ENCODE measurements at regions not wholly inside any gene's neighbourhood (a gene's known extent, or its start where the extent isn't known, plus 50 kb on each side); places are given as distances from the start of the nearest gene placed in this dataset.
"Not testable (repeated sequence)": the region's sequence is repeated elsewhere in the genome, so short reads cannot be mapped to it uniquely, and the experiment has no call there.

DNA sequence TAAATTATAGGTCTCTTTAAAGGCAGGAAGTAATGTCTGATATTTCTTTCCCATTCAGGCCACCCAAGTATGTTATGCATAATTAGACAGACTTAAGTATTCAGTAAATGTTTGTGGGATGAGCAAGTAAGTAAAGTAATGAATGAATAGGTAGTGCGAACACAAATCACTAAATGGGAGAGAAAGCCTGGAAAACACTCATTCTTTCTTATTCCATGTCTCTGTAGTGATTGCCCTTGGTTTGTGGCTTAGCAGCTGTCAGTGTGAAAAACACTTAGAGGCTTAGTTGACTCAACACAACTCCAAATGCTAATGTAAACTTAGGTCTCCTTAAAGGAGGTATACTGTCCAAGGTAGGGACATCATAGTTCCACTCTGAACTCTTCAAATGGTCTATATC lies 182.5 kb downstream of the ZC3H11B start:
- DNase-seq = no peak

DNA sequence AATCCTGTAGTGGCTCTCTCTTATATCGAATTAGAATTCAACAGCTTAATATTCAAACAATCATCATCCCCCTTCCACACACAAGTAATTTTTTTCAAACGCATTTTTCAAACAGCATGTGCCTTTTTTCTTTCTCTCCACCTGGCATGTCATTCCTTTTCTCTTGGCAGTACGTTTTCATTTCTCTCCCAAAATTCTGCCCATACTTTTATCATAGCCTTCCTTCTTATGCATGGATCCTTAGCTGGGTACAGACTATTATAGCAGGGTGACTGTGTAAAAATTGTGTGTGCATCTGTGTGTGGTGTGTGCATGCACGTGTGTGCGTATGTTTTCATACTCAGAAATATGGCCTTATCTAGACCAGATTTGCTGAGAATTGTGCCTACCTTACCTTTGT lies 184.3 kb downstream of the ZC3H11B start:
- DNase-seq = no peak

DNA sequence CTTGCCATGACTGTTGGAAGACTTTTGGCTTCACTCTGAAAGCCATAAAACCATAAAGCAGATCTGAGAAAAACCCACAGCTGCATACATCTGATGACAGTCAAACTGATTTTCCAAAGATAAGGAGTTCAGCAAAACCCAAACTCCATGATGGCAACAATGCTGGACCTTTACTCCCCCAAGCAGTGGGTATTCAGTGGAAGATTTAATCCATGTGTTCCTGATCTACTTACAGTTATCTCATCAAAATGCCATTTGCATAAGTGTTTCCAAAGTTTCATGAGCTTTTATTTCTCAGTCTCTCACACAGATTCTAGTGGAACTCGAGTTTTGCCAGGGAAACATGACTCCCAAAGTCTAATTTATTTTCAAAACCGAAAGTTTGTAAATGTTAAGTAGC lies 184.9 kb downstream of the ZC3H11B start:
- DNase-seq = no peak

DNA sequence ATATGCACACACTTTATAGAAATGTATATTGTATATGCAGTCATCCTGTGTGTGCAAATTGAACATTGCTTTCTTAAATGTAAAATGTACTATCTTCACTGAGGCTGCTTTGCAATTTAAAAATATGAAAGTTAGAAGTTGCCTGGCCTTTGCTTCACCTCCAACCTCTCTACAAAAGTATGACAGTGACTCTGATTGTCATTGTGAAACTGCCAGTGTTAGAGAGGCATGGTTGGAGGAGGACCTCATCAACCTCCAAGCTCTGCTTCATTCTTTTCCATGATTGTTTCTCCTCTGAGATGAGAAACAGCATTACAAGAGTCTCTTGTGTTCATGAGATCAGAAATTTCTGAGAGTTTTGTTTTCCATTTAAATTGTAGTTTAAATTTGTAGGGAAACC lies 185.5 kb downstream of the ZC3H11B start:
- no peak for DNase-seq

DNA sequence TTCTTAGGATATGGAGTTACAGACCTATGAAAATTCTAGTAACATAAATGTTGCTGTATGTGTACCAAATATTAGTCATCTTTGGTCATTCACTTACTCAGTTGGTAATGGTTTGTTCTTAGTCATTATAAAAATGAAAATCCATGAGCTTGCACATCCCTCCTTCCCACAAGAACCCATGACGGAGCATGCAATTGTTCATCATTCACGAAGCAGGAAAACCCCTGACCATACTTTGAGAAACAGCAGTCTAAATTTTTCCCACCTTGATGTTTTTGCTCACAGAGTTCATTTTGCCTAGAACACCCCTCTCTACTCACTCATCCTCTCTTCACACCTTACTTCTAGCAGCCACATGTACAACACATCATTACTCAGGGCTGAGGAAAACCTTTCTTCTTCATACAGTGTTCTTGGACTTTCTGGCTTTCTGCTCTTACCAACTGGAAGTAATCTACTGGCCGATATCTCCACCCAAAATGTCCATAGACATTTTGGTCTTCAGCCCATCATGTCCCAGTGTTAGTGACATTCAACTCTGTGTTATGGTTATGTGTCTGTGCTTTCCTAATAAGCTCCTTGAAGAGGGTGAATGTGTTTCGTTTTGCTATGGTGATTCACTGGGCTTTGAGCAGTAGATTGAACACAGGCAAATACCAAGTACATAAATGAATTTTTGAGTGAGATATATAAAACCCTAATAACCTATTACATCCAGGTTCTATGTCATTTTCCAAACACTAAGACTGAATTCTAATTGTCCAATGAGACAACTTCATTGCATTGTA lies 189.9 kb downstream of the ZC3H11B start:
- DNase-seq = no peak

DNA sequence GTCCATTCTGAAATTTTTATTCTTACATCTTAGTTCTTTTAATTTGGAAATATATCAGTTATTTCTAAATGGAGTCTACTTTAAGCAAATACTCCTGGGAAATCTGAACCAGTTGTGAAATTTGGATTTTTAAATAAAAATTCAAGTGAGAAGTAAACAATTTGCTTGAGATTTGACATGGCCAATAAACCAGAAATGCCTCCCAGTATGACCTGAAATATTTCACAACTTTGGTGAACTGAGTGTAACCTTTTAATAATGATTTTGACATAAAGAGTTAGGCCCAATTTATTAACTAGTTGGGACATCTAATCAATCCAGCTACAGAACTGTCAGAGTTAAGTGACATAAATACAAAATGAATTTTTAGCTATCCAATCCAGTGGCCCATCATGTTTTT lies 192.0 kb downstream of the ZC3H11B start:
- no peak for DNase-seq

DNA sequence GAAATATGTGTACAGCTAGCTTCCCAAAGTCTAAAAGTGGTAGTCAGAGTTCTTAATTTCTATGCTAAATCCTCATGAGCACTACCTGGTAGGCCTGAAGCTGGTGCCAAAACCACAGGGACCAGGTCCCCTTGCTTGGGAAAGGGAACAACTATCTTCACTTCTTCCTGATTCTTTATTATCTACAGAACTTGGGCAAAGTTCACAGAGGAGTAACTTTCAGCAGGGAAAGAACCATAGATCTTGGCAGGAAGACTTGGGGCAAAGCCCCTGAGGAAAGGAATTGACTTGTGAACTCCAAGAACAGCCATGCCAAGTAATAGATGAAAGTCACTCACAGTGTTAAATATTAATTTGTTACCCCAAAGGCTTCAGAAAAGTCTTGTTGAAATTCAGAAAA lies 193.0 kb downstream of the ZC3H11B start:
- DNase-seq = no peak

DNA sequence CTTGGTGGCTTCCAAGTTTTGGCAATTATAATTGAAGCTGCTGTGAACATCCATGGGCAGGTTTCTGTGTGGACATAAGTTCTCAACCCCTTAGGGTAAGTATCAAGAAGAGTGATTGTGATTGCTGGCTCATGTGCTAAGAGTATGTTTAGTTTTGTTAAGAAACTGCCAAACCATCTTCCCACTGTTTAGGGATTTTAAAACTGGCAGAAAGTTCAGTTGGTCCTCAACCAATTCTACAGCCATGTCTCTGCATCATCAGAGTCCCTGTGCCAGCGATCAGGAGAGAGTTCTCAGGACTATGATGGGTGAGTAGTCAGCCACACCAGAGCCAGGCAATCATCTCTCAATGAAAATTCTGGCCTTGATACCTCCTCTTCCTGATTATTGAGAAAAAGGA lies 193.8 kb downstream of the ZC3H11B start:
- DNase-seq = no peak

DNA sequence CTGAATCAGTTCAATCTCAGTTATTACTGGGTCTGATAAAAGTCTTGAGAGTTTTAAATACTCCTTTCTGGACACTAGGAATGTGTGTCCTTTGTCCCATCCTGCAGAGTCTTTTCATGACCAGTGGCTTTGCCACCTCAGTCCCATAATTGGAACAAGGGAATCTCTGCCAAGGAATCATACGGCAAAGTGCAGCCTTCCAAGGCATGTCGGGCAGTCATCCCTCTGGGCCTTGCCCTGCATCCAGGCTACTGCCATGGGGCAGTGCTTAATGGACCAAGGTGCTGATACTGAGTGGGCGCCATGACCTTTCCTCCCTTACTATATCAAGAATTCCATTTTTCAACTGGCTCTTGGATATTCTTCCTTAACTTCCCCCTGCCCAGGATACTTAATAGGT lies 195.3 kb downstream of the ZC3H11B start:
- no peak for DNase-seq

DNA sequence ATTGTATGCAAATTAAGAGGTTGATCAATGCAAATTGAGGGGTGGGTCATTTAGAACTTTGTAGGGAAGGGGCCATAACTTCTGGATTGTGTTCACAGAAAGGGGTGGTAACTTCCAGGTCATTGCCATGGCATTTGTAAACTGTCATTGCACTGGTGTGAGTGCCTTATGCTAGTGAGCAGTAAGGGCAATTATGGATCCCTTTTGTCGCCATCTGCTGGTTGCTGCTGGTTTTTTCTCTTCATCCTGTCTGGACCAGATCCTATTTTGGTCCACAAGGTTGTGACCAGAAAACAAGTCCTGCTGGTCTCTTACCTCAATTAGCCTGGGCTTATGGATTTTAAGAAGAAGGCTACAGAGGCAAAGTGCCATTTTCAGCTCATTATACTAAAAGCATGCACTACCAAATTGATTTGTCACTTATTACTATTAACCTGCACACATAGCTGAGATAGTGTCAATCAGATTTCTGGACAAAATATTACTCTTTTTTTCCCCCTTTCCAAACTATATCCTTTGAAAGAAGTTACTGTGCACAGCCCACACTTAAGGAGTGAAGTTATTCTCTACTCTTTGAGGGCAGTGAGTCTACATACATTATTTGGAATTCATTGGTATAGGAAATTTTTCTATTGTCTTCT lies 196.2 kb downstream of the ZC3H11B start:
- DNase-seq = peak; percentile 53

DNA sequence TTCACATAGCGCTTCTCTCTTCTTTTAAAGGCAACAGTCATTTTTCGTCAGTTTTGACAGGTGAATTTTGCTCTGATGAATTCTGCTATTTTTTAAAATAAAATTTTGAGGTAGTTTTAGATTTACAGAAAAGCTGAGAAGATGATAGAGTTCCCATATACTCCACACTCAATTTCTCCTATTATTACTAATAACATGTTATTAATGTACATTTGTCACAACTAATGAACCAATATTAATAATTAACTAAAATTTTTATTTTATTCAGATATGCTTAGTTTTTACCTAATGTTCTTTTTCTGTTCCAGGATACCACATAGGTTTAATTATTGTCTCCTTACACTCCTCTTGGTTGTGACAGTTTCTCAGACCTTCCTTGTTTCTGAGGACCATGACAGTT lies 197.0 kb downstream of the ZC3H11B start:
- no peak for DNase-seq

DNA sequence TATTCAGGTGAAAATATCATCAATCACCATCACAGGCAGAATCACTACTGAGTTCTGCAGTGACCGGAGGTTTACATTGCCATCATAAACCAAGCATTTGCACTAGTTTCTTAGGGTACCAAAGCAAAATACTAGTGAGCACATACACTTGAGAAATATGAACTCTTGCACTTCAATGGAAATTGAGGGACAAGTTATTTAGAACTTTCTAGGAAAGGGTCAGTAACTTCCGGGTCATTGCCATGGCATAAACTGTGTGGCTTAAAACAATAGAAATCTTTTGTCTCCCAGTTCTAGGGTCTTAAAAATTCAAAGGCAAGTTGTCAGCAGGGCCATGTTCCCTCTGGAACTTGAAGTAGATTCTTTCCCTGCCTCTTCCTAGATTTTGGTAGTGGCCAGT lies 197.5 kb downstream of the ZC3H11B start:
- no peak for DNase-seq

DNA sequence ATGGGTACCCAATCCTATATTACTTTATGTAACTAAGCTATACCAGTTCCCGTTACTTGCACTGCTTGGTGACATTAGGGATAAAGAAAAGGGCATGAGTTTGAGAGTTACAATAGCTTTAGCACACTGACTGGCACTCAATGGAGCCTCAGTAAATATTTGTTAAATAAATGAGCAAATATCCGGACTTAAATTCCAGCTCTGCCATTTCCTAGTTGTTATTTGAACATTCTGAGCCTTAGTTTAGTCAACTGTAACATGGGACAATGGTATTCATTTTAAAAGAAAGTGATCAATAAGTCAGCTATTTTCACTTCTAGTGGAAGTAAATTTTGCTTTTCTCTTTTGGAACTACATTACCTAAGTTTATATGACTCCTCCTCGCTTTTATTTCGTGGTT lies 198.7 kb downstream of the ZC3H11B start:
- no peak for DNase-seq

DNA sequence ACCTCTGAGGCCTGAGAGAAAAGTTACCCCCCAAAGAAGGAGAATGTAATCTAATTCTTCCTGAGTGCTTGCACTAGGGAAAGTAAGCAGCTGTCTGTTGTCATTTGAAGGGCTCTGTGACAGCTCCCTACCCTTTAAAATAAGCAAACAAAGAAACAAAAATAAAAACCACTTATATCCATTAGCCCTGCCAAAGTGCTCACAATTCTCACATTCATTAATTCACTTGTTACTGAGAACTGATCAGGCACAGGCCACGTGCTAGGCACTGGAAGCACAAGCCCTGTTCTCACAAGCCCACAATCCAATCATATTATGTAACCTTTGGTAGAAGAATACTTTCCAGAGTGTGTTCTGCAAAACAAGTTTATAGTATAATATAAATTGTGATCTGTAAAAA lies 199.4 kb downstream of the ZC3H11B start:
- no peak for DNase-seq

DNA sequence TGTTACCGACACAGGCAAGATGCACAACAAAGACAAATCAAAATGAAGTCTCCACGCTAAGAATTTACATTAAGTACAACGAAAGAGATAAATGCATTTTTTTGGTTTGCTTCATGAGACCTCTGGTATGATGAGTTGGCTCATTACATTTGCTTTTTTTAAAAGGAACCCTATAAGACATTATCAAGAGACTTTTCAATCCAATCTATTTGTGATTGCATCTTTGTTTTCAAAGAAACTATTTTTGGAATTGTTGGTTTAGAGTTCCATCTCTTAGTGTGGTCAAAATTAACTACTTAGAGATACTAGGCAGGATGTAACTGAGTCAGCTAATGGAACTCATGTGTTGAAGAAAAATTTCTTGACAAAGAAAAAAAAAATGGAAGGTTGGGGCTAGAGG lies 200.1 kb downstream of the ZC3H11B start:
- no peak for DNase-seq

DNA sequence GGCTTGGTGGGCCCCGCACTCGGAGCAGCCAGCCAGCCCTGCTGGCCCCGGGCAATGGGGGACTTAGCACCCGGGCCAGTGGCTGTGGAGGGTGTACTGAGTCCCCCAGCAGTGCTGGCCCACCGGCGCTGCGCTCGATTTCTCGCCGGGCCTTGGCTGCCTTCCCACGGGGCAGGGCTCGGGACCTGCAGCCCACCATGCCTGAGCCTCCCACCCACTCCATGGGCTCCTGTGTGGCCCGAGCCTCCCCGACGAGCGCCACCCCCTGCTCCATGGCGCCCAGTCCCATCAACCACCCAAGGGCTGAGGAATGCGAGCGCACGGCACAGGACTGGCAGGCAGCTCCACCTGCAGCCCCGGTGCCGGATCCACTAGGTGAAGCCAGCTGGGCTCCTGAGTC lies 202.2 kb downstream of the ZC3H11B start:
- not testable (repeated sequence) for DNase-seq

DNA sequence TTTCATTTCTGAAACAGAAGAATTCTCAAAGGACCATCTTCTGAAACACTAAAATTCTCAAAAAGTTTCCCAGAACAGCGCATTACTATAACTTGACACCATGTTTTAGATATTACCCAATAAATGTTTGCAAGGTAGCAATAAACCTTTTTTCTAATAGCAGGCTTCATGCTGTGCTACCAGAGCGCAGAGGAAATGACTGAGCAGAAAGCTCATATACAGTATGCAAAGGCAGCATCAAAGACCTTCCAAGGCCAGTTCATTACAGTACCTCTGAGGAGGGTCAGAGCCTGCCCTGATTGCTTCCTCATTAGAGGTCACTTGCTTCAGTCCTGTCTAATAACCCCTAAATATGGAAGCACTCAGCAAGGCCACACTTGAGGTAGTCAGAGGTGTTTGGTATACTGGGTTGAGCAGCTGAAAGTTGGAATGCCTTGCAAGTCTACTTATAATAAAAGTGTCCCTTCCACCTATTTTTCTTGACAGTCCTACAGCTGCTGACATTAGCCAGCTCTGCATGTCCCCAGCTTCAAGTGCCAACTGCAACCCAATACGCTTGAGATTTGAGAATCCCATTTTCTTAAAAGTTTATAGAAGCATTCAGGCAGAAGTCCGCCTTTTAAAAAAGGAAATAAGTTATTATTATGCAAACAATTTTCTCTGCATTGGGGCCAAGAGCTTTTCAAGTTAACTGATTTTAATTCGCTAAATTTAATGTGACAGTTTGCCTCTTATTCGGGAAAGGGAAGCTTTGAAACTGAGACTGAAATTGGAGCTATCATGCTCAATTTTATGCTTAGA lies 207.2 kb downstream of the ZC3H11B start:
- DNase-seq = no peak

DNA sequence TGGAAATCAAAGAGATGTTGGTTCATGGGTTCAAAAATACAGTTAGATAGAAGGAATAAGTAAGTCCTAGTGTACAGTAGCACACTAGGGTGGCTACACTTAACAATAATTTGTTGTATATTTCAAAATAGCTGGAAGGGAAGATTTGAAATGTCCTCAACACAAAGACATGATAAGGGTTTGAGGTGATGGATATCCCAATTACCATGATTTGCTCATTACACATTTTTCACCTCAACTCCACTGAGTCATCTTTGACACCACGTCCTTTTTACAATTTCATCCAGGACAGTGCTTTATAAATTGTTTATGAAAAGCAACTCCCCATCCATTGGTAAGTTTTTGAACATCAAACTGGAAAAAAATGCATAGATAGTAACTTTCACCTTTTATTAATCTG lies 208.3 kb downstream of the ZC3H11B start:
- no peak for DNase-seq

DNA sequence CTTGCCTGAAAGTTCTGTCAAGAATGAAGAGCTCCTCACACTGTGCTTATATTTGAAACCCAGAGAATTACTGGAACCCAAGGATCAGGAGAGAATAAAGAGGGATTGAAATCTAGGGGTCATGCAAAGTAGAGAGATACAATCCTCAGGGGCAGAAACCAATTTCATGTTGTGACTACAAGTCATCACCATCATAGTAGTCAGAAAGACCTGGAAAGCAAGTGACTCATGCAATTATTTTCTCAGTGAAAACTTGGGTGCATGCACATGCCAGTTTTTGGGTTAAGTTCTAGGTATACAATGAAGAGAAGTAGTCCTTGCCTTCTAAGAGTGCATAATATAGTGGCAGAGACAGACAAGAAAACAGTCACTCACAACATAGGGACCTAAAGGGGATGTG lies 210.0 kb downstream of the ZC3H11B start:
- no peak for DNase-seq

DNA sequence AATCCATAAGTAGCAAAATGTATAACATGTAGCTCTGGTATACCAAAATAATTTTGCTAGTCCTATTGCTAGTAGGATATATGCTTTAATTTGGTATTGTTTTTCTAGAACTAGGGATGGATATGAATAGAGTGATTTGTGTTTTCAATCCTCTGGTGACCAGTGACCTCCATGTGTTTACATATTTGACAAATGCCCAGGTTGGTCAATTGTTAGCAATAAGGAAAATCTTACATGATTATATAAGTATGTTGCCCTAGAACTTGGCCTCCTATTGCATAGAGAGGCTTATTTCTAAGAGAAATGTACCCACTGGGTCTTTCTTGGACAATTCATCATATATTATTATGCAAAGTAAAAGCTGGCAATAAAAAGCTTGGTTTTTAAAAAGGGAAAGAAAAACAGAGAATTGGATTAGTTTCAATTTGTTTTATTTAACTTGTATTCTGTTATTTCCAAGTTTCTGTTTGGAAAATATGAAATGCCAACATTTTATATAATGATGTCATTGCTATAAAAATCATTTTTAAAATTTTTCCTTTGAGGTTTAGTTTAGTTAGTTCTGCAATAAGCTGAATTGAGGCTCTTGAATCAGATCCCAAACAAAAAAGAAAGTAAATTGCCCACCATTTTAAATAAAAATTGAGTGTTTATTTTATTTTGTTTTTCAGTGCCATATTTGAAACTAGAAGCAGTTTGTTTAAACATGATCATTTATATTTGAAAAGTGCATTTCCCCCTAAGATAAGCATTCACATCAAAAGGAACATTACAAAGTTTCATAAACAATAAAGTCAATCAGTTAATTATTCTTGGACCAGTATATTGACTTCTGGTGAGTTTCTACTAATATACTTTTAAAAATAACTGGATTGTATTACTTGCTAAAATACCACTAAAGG lies 210.9 kb downstream of the ZC3H11B start:
- DNase-seq = no peak

DNA sequence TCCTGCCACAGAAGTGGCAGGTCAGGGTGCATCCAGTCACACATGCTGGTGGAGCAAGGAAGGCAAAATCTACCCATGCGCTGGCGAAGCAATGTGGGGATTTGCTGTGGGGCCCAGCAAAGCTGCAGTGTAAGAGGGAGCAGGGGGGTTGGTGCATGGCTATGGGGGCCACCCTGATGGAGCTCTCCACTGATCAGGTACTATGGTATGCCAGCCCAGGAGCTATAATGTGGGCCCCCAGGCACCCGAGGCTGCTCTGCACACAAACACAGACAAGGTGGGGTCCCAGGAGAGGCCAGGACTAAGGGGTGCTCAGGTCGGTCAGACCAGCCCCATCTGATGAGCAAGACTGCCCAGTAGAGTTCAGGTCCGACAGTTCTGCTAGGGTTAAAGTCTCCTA lies 213.5 kb downstream of the ZC3H11B start:
- no peak for DNase-seq

DNA sequence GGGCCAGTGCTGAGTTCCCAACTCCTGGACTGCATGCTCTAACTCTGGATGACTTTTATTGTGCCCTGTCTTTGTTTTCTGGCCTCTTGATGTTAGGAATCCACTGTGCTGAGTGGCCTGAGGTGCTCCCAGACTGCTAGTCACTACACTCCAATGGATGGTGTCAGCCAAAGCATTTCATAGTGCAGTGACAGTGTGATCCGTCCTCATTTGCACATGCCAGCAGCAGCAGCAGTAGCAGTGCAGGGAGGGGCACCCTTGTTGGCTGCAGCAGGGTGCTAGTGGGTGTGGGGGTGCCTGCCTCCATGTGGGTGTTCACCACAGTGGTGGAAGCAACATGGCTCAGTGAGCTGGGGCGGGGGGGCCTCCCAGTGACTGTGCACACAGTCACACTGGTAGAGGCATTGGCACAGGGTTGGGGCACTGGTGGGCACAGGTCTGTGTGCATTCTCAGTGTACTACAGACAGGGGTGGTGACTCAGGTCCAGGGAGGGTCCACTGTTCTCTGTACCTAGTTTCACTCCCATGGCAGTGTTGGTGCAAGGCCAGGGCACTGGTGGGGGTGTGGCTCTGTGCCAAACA lies 214.0 kb downstream of the ZC3H11B start:
- no peak for DNase-seq

DNA sequence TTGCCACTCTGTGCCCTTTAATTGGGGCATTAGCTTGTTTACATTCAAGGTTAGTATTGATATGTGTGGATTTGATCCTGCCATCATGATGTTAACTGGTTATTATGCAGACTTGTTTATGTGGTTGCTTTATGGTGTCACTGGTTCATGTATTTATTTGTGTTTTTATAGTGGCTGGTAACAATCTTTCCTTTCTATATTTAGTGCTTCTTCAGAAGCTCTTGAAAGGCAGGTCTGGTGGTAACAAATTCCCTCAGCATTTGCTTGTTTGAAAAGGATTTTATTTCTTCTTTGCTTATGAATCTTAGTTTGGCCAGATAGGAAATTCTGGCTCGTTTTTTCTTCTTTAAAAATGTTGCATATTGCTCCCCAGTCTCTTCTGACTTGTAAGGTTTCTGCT lies 215.4 kb downstream of the ZC3H11B start:
- no peak for DNase-seq
